GM10266 (cell line): ENCODE measurements at regions not wholly inside any gene's neighbourhood (a gene's known extent, or its start where the extent isn't known, plus 50 kb on each side); places are given as distances from the start of the nearest gene placed in this dataset.

Experiments
- DNase-seq: peaks from one replicate; pipeline ENCODE4 v3.0.0; 2012; ENCODE audit errors: extremely low spot score
- CTCF ChIP-seq: IDR thresholded peaks from 2 replicates; pipeline ENCODE4 v1.5.1; 2012; ENCODE audit warnings: mild to moderate bottlenecking, low read depth; ENCODE audit not compliant: control insufficient read depth, insufficient read depth; ENCODE audit errors: missing control alignments

DNA sequence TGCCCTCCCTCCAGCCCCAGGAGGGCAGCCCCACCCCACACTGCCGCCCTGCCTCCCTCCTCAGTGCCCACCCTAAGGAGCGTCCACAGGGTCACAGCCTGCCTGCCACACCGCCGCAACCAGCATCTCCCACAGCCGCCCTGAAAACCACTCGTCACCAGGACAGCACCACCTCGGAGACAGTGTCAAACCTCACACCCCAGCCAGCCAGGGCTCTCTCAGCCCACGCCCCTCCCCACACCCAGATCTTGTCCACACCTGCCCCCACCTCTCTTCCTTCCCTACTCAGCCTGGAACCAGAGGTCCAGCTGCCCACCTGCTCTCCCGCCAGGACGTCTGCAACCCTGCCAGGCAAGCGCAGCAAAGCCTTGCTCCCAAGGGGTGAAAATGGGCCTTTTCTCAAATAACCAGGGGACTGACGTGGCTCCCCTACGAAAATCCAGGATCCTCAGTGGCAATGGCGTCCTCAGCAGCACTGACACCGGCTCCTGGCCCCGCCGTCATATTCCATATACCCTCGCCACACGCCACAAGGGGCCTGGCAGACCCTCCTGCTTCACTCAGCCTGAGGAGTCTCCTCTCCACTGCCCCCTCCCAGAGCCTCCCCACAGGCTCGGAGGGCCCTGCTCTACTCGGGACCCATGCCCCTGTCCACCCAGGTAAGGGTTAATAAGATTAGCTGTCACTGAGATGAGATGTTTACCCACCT lies 71.0 kb upstream of the ADAMTS2 start:
- no peak for DNase-seq
- TF ChIP-seq CTCF = no peak

GRCh38 chr5:179415291-179416060 lies 70.2 kb upstream of the ADAMTS2 start:
- TF ChIP-seq CTCF = no peak
- no peak for DNase-seq

DNA sequence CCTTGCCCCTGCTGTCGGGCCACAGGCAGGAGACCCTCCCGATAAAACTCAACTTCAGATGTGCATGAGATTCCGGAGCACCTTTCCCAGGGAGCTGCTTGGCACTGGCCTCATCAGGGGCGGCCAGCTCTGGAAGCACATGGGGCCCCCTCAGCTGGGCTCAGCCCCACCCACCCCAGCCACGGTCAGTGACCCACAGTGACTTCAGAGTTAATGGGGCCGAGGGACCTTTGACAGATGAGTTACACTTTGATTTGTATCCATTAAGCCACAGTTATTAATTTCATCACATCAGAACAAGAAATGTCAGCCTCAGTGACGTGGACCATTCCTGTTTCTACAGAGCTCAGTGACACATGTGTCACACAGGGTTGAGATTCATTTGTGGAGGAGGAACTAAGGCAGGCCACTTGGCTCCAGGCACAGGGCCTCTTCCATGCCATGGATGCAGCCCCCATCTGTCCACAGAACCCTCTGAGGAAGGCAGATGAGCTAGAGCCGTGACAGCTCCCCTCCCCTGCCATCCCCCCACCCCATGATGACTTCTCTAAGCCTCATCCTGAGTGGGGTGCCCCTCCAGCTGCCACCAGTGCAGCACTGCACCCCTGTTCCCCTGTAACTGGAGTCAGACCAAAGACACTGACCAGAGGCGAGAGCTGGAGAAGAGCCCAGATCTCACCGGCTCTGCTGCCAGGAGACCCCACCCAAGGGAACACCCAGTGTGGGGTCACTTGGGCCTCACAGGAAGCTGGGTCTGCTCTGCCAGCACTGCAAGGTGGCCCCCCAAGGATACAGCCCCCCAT lies 69.4 kb upstream of the ADAMTS2 start:
- DNase-seq = no peak
- no peak for TF ChIP-seq CTCF

GRCh38 chr5:179413711-179414458 lies 68.6 kb upstream of the ADAMTS2 start:
- no peak for TF ChIP-seq CTCF
- no peak for DNase-seq

DNA sequence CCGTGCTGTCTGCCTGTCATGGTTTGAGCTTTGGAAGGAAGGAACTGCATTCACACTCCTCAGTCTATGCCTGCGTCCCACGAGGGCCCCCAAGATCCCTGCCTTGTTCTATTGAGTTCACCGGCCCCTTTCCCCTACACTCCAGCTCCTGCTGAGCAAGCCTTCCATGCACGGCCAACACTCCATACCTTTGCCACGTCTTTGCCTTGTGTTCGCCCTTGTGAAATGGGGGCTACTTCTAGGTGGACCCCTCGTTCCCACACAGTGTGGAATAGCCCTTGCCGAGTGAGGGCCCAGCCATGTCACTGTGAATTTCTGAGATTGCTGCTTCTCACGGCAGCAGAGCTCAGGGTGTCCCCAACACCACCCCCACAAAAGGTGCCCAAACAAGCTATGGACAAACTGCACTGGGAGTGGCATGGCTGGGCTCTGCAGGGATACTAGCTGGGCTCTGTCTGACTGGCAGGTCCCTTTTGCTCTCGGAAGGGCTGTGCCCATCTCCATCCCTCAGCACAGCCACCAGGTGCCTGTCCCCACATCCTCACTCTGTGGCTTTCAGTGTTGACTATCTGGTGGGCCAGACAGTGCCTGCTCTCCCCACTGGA lies 67.9 kb upstream of the ADAMTS2 start:
- TF ChIP-seq CTCF = no peak
- DNase-seq = no peak

- no peak for DNase-seq
- TF ChIP-seq CTCF = no peak
These were observed 66.0 kb upstream of the ADAMTS2 start for GRCh38 chr5:179411161-179411841.
